Breast epithelium (tissue), 3 donors: ENCODE measurements at regions not wholly inside any gene's neighbourhood (a gene's known extent, or its start where the extent isn't known, plus 50 kb on each side); places are given as distances from the start of the nearest gene placed in this dataset.

Source experiments
- CTCF ChIP-seq, 3 donors: fragments of 450-650 bp; IDR thresholded peaks; one replicate each; pipeline ENCODE4 v1.5.1; 2016 to 2017; ENCODE audit warnings: antibody characterized with exemption in 3 of 3, mild to moderate bottlenecking in 3 of 3, moderate library complexity in 3 of 3
- POLR2AphosphoS5 ChIP-seq, 3 donors: sonication (generic); formaldehyde crosslinking; IDR thresholded peaks; one replicate each; pipeline ENCODE4 v1.6.1; 2017; ENCODE audit warnings: antibody characterized with exemption in 3 of 3

DNA sequence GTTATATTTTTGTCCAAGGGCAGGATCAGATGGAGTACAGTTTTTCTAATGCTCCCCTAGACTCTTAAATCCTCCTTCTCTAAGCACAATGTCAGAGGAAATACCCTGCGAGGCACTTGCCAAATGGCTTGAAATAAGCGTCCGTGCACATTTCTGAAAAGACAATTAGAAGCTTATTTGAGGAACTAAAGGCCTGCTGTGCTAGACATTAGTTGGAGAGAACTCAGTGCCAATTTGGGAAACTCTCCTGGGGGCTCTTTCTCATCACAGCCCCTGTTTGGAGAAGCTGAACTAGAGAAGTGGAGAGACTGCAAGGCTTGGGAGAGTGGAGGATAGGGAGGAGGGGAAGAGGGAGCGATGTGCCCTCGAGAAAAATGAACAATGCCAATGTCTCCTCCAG lies 247.6 kb upstream of the C2CD4B start:
- TF ChIP-seq CTCF (IDR thresholded peaks at IDR 0.05) (no peak), POLR2AphosphoS5 (IDR thresholded peaks at IDR 0.05) (no peak)
